ENCODE measurements at regions not wholly inside any gene's neighbourhood (a gene's known extent, or its start where the extent isn't known, plus 50 kb on each side); places are given as distances from the start of the nearest gene placed in this dataset.

- TF ChIP-seq CTCF (IDR thresholded peaks at IDR 0.05) = no peak
- TF ChIP-seq POLR2A (IDR thresholded peaks at IDR 0.05) = no peak
- TF ChIP-seq EP300 (IDR thresholded peaks at IDR 0.05) = no peak
Observed at GRCh38 chr2:167715932-167716331, 531.5 kb downstream of the STK39 start.
